Skin epidermis (tissue), 12 donors: ENCODE measurements at regions not wholly inside any gene's neighbourhood (a gene's known extent, or its start where the extent isn't known, plus 50 kb on each side); places are given as distances from the start of the nearest gene placed in this dataset.

ENCODE experiments used
- H3K27ac ChIP-seq, 21 experiments: fragments of 200-600 bp; sonication (generic) in 11 of 21; one replicate each; pipeline ENCODE4 v1.5.0; 2020; ENCODE audit warnings: mild to moderate bottlenecking in 3 of 21, inconsistent platforms in 2 of 21, moderate library complexity in 2 of 21
- H3K4me3 ChIP-seq, 7 experiments: fragments of 200-600 bp; sonication (generic) in 2 of 7; one replicate each; pipeline ENCODE4 v1.5.0; 2020; ENCODE audit warnings: inconsistent platforms in 2 of 7, mild to moderate bottlenecking in 2 of 7, moderate library complexity in 1 of 7

- Histone ChIP-seq H3K4me3 (no peak overlapping the region), H3K27ac (no peak overlapping the region)
Observed at GRCh38 chr2:49224426-49225010, 70.2 kb upstream of the FSHR start.

GRCh38 chr2:49222975-49223528, 68.7 kb upstream of the FSHR start:
- Histone ChIP-seq H3K27ac (no peak overlapping the region), H3K4me3 (no peak overlapping the region)

- Histone ChIP-seq H3K4me3 (no peak overlapping the region), H3K27ac (no peak overlapping the region)
Observed at GRCh38 chr2:49219741-49220140, 65.4 kb upstream of the FSHR start.

GRCh38 chr2:49210191-49210590, 55.9 kb upstream of the FSHR start:
- Histone ChIP-seq H3K27ac (no peak overlapping the region), H3K4me3 (no peak overlapping the region)

GRCh38 chr2:49207204-49207603, 52.9 kb upstream of the FSHR start:
- Histone ChIP-seq H3K4me3 (no peak overlapping the region), H3K27ac (no peak overlapping the region)
